H1 (cell line): ENCODE measurements at regions not wholly inside any gene's neighbourhood (a gene's known extent, or its start where the extent isn't known, plus 50 kb on each side); places are given as distances from the start of the nearest gene placed in this dataset.

Experiments used
- CTCF ChIA-PET: fragments of 300-600 bp; sonication (Branson Sonifier 250); formaldehyde crosslinking; loops from one replicate; lab custom pipeline; 2021; ENCODE audit not compliant: partially characterized antibody; lab: Charles Lee
- POLR2A ChIA-PET: fragments of 300-600 bp; sonication (Branson Sonifier 250); formaldehyde crosslinking; loops from one replicate; lab custom pipeline; 2021; ENCODE audit warnings: inconsistent platforms; ENCODE audit not compliant: partially characterized antibody; lab: Charles Lee
- DNase-seq, 2 experiments: peaks; one replicate each; pipeline versions ENCODE4 v3.0.0 to v3.0.0-alpha.2; 2010 to 2022; ENCODE audit warnings: low spot score in 2 of 2, low read depth in 1 of 2, mixed read lengths in 1 of 2
- FAIRE-seq: peaks from 2 replicates; lab custom pipeline; 2011; peaks lifted over from hg19 to GRCh38; lab: Jason Lieb, UNC
- H2AFZ ChIP-seq: 2 replicates; pipeline ENCODE4 v1.8.1; 2012; ENCODE audit warnings: low read length, inconsistent platforms
- H2AK5ac ChIP-seq: 2 replicates; pipeline ENCODE4 v1.6.1; 2013; ENCODE audit warnings: low read depth, low read length
- H2BK120ac ChIP-seq: replicated peaks from 2 replicates; pipeline ENCODE3; 2013; ENCODE audit warnings: low read depth, low read length, inconsistent platforms
- H2BK12ac ChIP-seq: 2 replicates; pipeline ENCODE4 v1.6.1; 2013; ENCODE audit warnings: low read depth, low read length
- H2BK15ac ChIP-seq: 2 replicates; pipeline ENCODE4 v1.6.1; 2013; ENCODE audit warnings: low read length
- H2BK20ac ChIP-seq: 2 replicates; pipeline ENCODE4 v1.6.1; 2013; ENCODE audit warnings: low read length
- H2BK5ac ChIP-seq: 2 replicates; pipeline ENCODE4 v1.6.1; 2013; ENCODE audit warnings: low read depth, low read length
- H3K14ac ChIP-seq: 2 replicates; pipeline ENCODE4 v1.6.1; 2013; ENCODE audit warnings: inconsistent platforms; ENCODE audit not compliant: insufficient read length
- H3K18ac ChIP-seq: 2 replicates; pipeline ENCODE4 v1.6.1; 2013; ENCODE audit warnings: low read length; ENCODE audit errors: extremely low read depth
- H3K23ac ChIP-seq: 2 replicates; pipeline ENCODE4 v1.6.1; 2013; ENCODE audit warnings: inconsistent platforms; ENCODE audit not compliant: insufficient read length
- H3K23me2 ChIP-seq: 2 replicates; pipeline ENCODE4 v1.6.1; 2013; ENCODE audit warnings: low read depth, low read length
- H3K27ac ChIP-seq: 2 replicates; pipeline ENCODE4 v1.6.1; 2011; ENCODE audit warnings: low read depth, low read length, inconsistent platforms
- H3K27me3 ChIP-seq, 4 experiments: replicated peaks in 1 of 4; 1 replicate in 1 of 4; 2 replicates in 3 of 4; pipeline versions ENCODE4 v1.6.1 to v1.8.1; 2011 to 2013; ENCODE audit warnings: low read length in 3 of 4, mild to moderate bottlenecking in 3 of 4, inconsistent platforms in 2 of 4, mixed read lengths in 2 of 4, moderate library complexity in 1 of 4; ENCODE audit not compliant: control insufficient read depth in 3 of 4, insufficient read depth in 3 of 4; ENCODE audit errors: extremely low read depth in 1 of 4
- H3K36me3 ChIP-seq, 4 experiments: 2 replicates each; pipeline versions ENCODE4 v1.6.1 to v1.8.1; 2011 to 2013; ENCODE audit warnings: mild to moderate bottlenecking in 4 of 4, low read length in 3 of 4, moderate library complexity in 2 of 4, control low read depth in 1 of 4, inconsistent platforms in 1 of 4; ENCODE audit not compliant: insufficient read depth in 4 of 4, control insufficient read depth in 2 of 4
- H3K4ac ChIP-seq: replicated peaks from 2 replicates; pipeline ENCODE3; 2013; ENCODE audit warnings: low read length, low read depth, mixed read lengths, inconsistent platforms; ENCODE audit not compliant: insufficient read length
- H3K4me1 ChIP-seq, 4 experiments: replicated peaks in 1 of 4; 1 replicate in 1 of 4; 2 replicates in 3 of 4; pipeline versions ENCODE4 v1.6.1 to v1.8.1; 2011 to 2013; ENCODE audit warnings: low read length in 3 of 4, inconsistent platforms in 2 of 4, mixed read lengths in 1 of 4; ENCODE audit not compliant: insufficient read depth in 4 of 4, control insufficient read depth in 3 of 4
- H3K4me2 ChIP-seq, 2 experiments: 2 replicates each; pipeline versions ENCODE4 v1.6.1 to v1.8.1; 2011 to 2013; ENCODE audit warnings: low read depth in 2 of 2, low read length in 2 of 2, control low read depth in 1 of 2, inconsistent platforms in 1 of 2, mild to moderate bottlenecking in 1 of 2; ENCODE audit not compliant: insufficient read depth in 1 of 2
- H3K4me3 ChIP-seq, 4 experiments: fragments of 200-600, 300-600 bp in 1 of 4; sonication (generic), shearing (Covaris generic), sonication (Bioruptor Twin) in 1 of 4; 2 replicates each; pipeline versions ENCODE4 v1.5.1 to v1.8.1; 2011 to 2016; ENCODE audit warnings: low read length in 4 of 4, low read depth in 3 of 4, control low read depth in 2 of 4, inconsistent platforms in 2 of 4, mild to moderate bottlenecking in 2 of 4, mixed read lengths in 1 of 4, moderate library complexity in 1 of 4; ENCODE audit not compliant: insufficient read depth in 2 of 4; ENCODE audit errors: extremely low read depth in 1 of 4
- H3K56ac ChIP-seq: replicated peaks from 2 replicates; pipeline ENCODE3; 2013; ENCODE audit warnings: low read depth, mild to moderate bottlenecking, mixed read lengths, low read length, inconsistent platforms; ENCODE audit not compliant: insufficient read length
- H3K79me1 ChIP-seq: 2 replicates; pipeline ENCODE4 v1.6.1; 2013; ENCODE audit warnings: low read depth, low read length, control low read depth
- H3K79me2 ChIP-seq, 2 experiments: 2 replicates each; pipeline versions ENCODE4 v1.6.1 to v1.8.1; 2012 to 2013; ENCODE audit warnings: low read length in 2 of 2, mild to moderate bottlenecking in 2 of 2, inconsistent platforms in 1 of 2; ENCODE audit not compliant: insufficient read depth in 2 of 2, control insufficient read depth in 1 of 2
- H3K9ac ChIP-seq, 4 experiments: replicated peaks in 1 of 4; 1 replicate in 1 of 4; 2 replicates in 3 of 4; pipeline versions ENCODE4 v1.6.1 to v1.8.1; 2011 to 2013; ENCODE audit warnings: low read depth in 3 of 4, low read length in 3 of 4, control low read depth in 2 of 4, mild to moderate bottlenecking in 2 of 4, moderate library complexity in 2 of 4, inconsistent platforms in 1 of 4; ENCODE audit errors: extremely low read depth in 1 of 4
- H3K9me3 ChIP-seq, 2 experiments: 2 replicates each; pipeline versions ENCODE4 v1.6.1 to v1.8.1; 2012 to 2013; ENCODE audit warnings: mild to moderate bottlenecking in 2 of 2, moderate library complexity in 2 of 2, control low read depth in 1 of 2, inconsistent platforms in 1 of 2, low read depth in 1 of 2, low read length in 1 of 2, mixed read lengths in 1 of 2; ENCODE audit not compliant: insufficient read depth in 2 of 2
- H4K20me1 ChIP-seq, 2 experiments: replicated peaks in 1 of 2; 2 replicates each; pipeline versions ENCODE3 to v1.8.1; 2011 to 2013; ENCODE audit warnings: inconsistent platforms in 2 of 2, low read length in 2 of 2, mild to moderate bottlenecking in 1 of 2; ENCODE audit not compliant: insufficient read depth in 2 of 2, control insufficient read depth in 1 of 2
- H4K5ac ChIP-seq: 2 replicates; pipeline ENCODE4 v1.6.1; 2013; ENCODE audit warnings: low read length, low read depth, mixed read lengths, inconsistent platforms; ENCODE audit not compliant: insufficient read length
- H4K8ac ChIP-seq: 2 replicates; pipeline ENCODE4 v1.8.0; 2013; ENCODE audit warnings: mild to moderate bottlenecking, moderate library complexity, low read length, inconsistent platforms; ENCODE audit not compliant: insufficient read depth; ENCODE audit errors: extremely low read depth
- H4K91ac ChIP-seq: replicated peaks from 2 replicates; pipeline ENCODE3; 2013; ENCODE audit warnings: low read length, mixed read lengths, inconsistent platforms; ENCODE audit not compliant: insufficient read length
- CBX8 ChIP-seq: fragments of 300-800, 300-1000 bp; sonication (generic); IDR thresholded peaks from 2 replicates; pipeline ENCODE4 v1.7.1; 2016; ENCODE audit warnings: low read depth, low read length, borderline replicate concordance
- CHD1 ChIP-seq: IDR thresholded peaks from 2 replicates; pipeline ENCODE4 v1.6.1; 2012; ENCODE audit warnings: low read depth, low read length, improper control_type of control experiment
- EGR1 ChIP-seq: IDR thresholded peaks from 2 replicates; pipeline ENCODE4 v1.6.1; 2011; ENCODE audit warnings: low read depth, low read length, borderline replicate concordance
- GTF2F1 ChIP-seq: IDR thresholded peaks from 2 replicates; pipeline ENCODE4 v1.6.1; 2012; ENCODE audit warnings: low read depth, low read length, improper control_type of control experiment, borderline replicate concordance
- WGBS, 2 experiments: shearing (Covaris generic) in 1 of 2; methylation state at CpG; one replicate each; pipeline versions ENCODE4 v1.1.6 to v1.1.7; 2013 to 2015; ENCODE audit warnings: low lambda C conversion rate in 2 of 2, mixed read lengths in 2 of 2, inconsistent platforms in 1 of 2, low coverage in 1 of 2, missing lambda C conversion rate in 1 of 2; ENCODE audit not compliant: insufficient replicate concordance in 2 of 2, insufficient coverage in 1 of 2, insufficient read length in 1 of 2; ENCODE audit errors: extremely low coverage in 1 of 2, missing lambda C conversion rate in 1 of 2; 5-methylcytosine and 5-hydroxymethylcytosine counted together

DNA sequence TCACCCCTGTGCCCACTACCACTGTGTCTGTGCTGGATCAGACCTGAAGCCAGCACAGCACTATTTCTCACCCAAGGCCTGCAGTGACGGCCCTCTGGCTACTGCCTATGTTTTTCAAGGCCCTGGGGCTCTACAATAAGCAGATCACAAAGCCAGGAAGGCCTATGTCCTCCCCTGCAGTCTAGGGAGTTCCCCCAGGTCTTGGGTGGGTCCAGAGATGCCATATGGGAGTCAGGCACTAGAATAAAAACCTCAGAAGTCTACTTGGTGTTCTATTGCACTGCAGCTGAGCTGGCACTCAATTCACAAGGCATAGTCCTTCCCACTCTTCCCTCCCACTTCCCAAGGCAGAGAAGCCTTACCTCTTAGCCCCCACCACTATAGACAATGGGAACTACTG lies 107.1 kb downstream of the FBXO4 start:
- Histone ChIP-seq H3K9ac (no peak overlapping the region), H3K23me2 (no peaks in the 10 kb centered on the region), H3K79me1 (no peaks in the 10 kb centered on the region), H3K9me3 (no peaks in the 10 kb centered on the region), H4K8ac (no peak overlapping the region), H3K4me2 (no peak overlapping the region), H3K36me3 (no peaks in the 10 kb centered on the region), H4K20me1 (no peaks in the 10 kb centered on the region), H2AK5ac (no peak overlapping the region), H2BK12ac (no peak overlapping the region), H3K79me2 (no peaks in the 10 kb centered on the region), H3K4ac (no peak overlapping the region), H2BK20ac (no peak overlapping the region), H4K5ac (no peak overlapping the region), H3K4me3 (no peak overlapping the region), H3K56ac (no peak overlapping the region), H3K14ac (no peak overlapping the region), H3K23ac (no peak overlapping the region), H3K18ac (no peak overlapping the region), H3K4me1 (no peaks in the 10 kb centered on the region), H4K91ac (no peak overlapping the region), H2BK120ac (no peak overlapping the region), H2BK5ac (no peak overlapping the region), H3K27ac (no peak overlapping the region), H2BK15ac (no peak overlapping the region), H2AFZ (no peak overlapping the region)
- FAIRE-seq, result no peak
- WGBS, 2 experiments, result 83% methylated on average over 1 of the region's 1 CpG; no CpG with 5 or more reads in 1 of the 2 experiments
- POLR2A ChIA-PET, result no interaction called here
- DNase-seq, result no peak
- CTCF ChIA-PET, result interaction anchor here (1.4 kb wide), 1 partner anchor 29 kb away, joined by 3 read pairs; no protein-coding TSS in a partner anchor
- TF ChIP-seq CHD1 (no peak), CBX8 (no peak), EGR1 (no peak), GTF2F1 (no peak)
- TF ChIP-seq, all 59 proteins: peak for 0
- no peaks in the 10 kb centered on the region for H3K27me3 ChIP-seq
